ENCODE measurements at regions not wholly inside any gene's neighbourhood (a gene's known extent, or its start where the extent isn't known, plus 50 kb on each side); places are given as distances from the start of the nearest gene placed in this dataset.

DNA sequence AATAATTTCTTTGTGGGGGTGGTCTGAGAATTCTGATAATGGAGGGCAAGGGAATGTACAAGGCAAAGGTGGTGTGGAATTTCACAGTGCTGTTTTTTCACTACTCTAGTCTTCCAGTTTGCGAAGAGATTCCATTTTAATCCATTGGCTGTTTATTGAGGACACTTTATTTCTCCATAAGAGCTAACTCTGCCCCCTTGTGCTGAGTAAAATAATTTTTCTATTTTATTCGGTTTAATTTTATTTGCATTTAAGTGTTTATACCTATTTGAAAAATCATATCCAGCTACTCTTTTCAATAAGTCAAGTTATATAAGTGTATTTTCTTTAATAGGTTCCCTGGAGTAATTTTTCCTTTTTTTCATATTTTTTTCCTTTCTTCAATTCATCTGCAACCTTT is 840.1 kb downstream of the TUSC7 start:
- WGBS = no CpG with 5 or more reads among the region's 2 CpGs
- H3K9me3 ChIP-seq (ENCODE audit: control insufficient read depth, low read length) = no peaks in the 10 kb centered on the region

DNA sequence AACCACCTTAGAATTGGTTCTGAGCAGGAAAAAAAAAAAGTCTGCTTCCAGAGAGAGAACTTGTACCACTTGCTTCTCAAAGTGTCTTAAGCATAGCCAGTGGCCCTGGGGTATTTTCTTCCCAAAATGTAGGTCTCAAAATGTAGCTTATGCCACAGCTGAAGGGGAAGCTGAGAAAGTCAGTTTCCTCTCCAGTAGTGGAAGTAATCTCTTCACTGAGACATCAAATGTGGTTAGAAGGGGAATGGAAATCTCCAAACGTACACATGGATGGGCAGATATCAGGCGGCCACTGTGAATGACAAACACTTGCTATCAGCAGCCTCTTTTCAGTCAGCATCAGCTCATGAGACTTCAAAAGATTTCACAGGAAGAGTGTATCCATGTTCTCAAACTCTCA is 841.2 kb downstream of the TUSC7 start:
- H3K36me3 ChIP-seq (ENCODE audit: control insufficient read depth in 1 of 2, insufficient read depth in 2 of 2, low read depth in 1 of 2, low read length in 2 of 2) = no peaks in the 10 kb centered on the region
- no peak overlapping the region for H2BK15ac ChIP-seq (ENCODE audit: low read depth, poor library complexity, severe bottlenecking)
- DNase-seq = no peak
- H3K9ac ChIP-seq (ENCODE audit: low read length) = no peak overlapping the region
- no peak overlapping the region for H3K23ac ChIP-seq (ENCODE audit: low read length in 2 of 2)
- H2BK120ac ChIP-seq (ENCODE audit: low read depth, low read length) = no peak overlapping the region
- H3K27ac ChIP-seq (ENCODE audit: low read length, poor library complexity, severe bottlenecking) = no peak overlapping the region
- H3K27me3 ChIP-seq (ENCODE audit: control insufficient read depth in 1 of 2, insufficient read depth in 1 of 2, low read length in 2 of 2) = no peaks in the 10 kb centered on the region
- H4K91ac ChIP-seq (ENCODE audit: low read length) = no peak overlapping the region
- H3K14ac ChIP-seq (ENCODE audit: low read length in 2 of 2) = no peak overlapping the region
- H2AK5ac ChIP-seq (ENCODE audit: low read length, severe bottlenecking) = no peak overlapping the region
- no peak overlapping the region for H2AFZ ChIP-seq (ENCODE audit: low read depth, low read length)
- H3K79me1 ChIP-seq (replicated peaks; ENCODE audit: low read length, poor library complexity, severe bottlenecking) = no peaks in the 10 kb centered on the region
- no peak overlapping the region for H3K4me2 ChIP-seq (ENCODE audit: low read length, poor library complexity, severe bottlenecking)
- H4K8ac ChIP-seq (ENCODE audit: low read length) = no peak overlapping the region
- H3K9me3 ChIP-seq (ENCODE audit: control insufficient read depth, low read length) = no peaks in the 10 kb centered on the region
- no peak overlapping the region for H3K18ac ChIP-seq (ENCODE audit: low read depth in 1 of 2, low read length in 2 of 2)
- H3K4me1 ChIP-seq (ENCODE audit: control insufficient read depth, insufficient read depth, low read depth, low read length) = peaks cover 2% of the 10 kb centered on the region
- H2BK12ac ChIP-seq (ENCODE audit: low read length in 2 of 2) = no peak overlapping the region
- no peak overlapping the region for H3K4ac ChIP-seq (ENCODE audit: low read depth in 1 of 2, low read length in 2 of 2)
- H2BK5ac ChIP-seq (ENCODE audit: low read depth, low read length, poor library complexity, severe bottlenecking) = no peak overlapping the region
- 85% methylated on average over 2 of the region's 2 CpGs for WGBS
- H3K4me3 ChIP-seq (ENCODE audit: insufficient read depth in 1 of 2, low read depth in 1 of 2, low read length in 2 of 2) = no peak overlapping the region

More for the DNA sequence above, 840.1 kb downstream of the TUSC7 start:
- H3K14ac ChIP-seq (ENCODE audit: low read length in 2 of 2) = no peak overlapping the region
- no peak overlapping the region for H3K4me3 ChIP-seq (ENCODE audit: insufficient read depth in 1 of 2, low read depth in 1 of 2, low read length in 2 of 2)
- DNase-seq = no peak
- no peak overlapping the region for H3K18ac ChIP-seq (ENCODE audit: low read depth in 1 of 2, low read length in 2 of 2)
- no peak overlapping the region for H3K4ac ChIP-seq (ENCODE audit: low read depth in 1 of 2, low read length in 2 of 2)
- no peak overlapping the region for H2BK5ac ChIP-seq (ENCODE audit: low read depth, low read length, poor library complexity, severe bottlenecking)
- H4K91ac ChIP-seq (ENCODE audit: low read length) = no peak overlapping the region
- H3K27me3 ChIP-seq (ENCODE audit: control insufficient read depth in 1 of 2, insufficient read depth in 1 of 2, low read length in 2 of 2) = no peaks in the 10 kb centered on the region
- H2BK120ac ChIP-seq (ENCODE audit: low read depth, low read length) = no peak overlapping the region
- no peak overlapping the region for H3K23ac ChIP-seq (ENCODE audit: low read length in 2 of 2)
- no peaks in the 10 kb centered on the region for H3K79me1 ChIP-seq (replicated peaks; ENCODE audit: low read length, poor library complexity, severe bottlenecking)
- H2BK15ac ChIP-seq (ENCODE audit: low read depth, poor library complexity, severe bottlenecking) = no peak overlapping the region
- no peak overlapping the region for H2BK12ac ChIP-seq (ENCODE audit: low read length in 2 of 2)
- no peak overlapping the region for H4K8ac ChIP-seq (ENCODE audit: low read length)
- no peak overlapping the region for H3K27ac ChIP-seq (ENCODE audit: low read length, poor library complexity, severe bottlenecking)
- peaks cover 2% of the 10 kb centered on the region for H3K4me1 ChIP-seq (ENCODE audit: control insufficient read depth, insufficient read depth, low read depth, low read length)
- no peak overlapping the region for H3K4me2 ChIP-seq (ENCODE audit: low read length, poor library complexity, severe bottlenecking)
- H2AK5ac ChIP-seq (ENCODE audit: low read length, severe bottlenecking) = no peak overlapping the region
- H3K36me3 ChIP-seq (ENCODE audit: control insufficient read depth in 1 of 2, insufficient read depth in 2 of 2, low read depth in 1 of 2, low read length in 2 of 2) = no peaks in the 10 kb centered on the region
- H3K9ac ChIP-seq (ENCODE audit: low read length) = no peak overlapping the region
- H2AFZ ChIP-seq (ENCODE audit: low read depth, low read length) = no peak overlapping the region

DNA sequence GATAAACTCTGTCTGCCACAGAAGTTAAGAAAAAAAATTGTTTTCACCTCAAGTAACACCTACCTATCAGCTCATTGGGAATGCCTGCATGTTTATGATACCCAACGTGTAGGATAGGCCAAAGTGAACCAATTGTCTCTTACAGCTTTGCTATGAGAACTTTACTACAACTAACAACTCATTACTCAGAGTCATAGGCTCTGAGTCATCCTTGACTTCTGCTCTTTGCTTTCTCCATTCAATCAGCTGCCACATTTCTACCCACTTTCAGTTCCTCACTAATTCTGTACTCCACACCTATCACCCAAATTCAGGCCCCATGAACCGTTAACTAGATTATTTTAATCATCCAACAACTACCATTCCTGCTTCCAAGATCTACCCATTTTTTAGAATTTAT is 843.9 kb downstream of the TUSC7 start:
- Histone ChIP-seq H3K14ac (ENCODE audit: low read length in 2 of 2) (no peak overlapping the region), H4K91ac (ENCODE audit: low read length) (no peak overlapping the region), H2BK5ac (ENCODE audit: low read depth, low read length, poor library complexity, severe bottlenecking) (no peak overlapping the region), H3K4me2 (ENCODE audit: low read length, poor library complexity, severe bottlenecking) (no peak overlapping the region), H3K27me3 (ENCODE audit: control insufficient read depth in 1 of 2, insufficient read depth in 1 of 2, low read length in 2 of 2) (no peaks in the 10 kb centered on the region), H2AFZ (ENCODE audit: low read depth, low read length) (no peak overlapping the region), H3K27ac (ENCODE audit: low read length, poor library complexity, severe bottlenecking) (no peak overlapping the region), H3K4me1 (ENCODE audit: control insufficient read depth, insufficient read depth, low read depth, low read length) (no peaks in the 10 kb centered on the region), H4K8ac (ENCODE audit: low read length) (no peak overlapping the region), H3K9ac (ENCODE audit: low read length) (no peak overlapping the region), H3K4ac (ENCODE audit: low read depth in 1 of 2, low read length in 2 of 2) (no peak overlapping the region), H2BK15ac (ENCODE audit: low read depth, poor library complexity, severe bottlenecking) (no peak overlapping the region), H2AK5ac (ENCODE audit: low read length, severe bottlenecking) (no peak overlapping the region), H2BK120ac (ENCODE audit: low read depth, low read length) (no peak overlapping the region), H3K36me3 (ENCODE audit: control insufficient read depth in 1 of 2, insufficient read depth in 2 of 2, low read depth in 1 of 2, low read length in 2 of 2) (no peaks in the 10 kb centered on the region), H3K23ac (ENCODE audit: low read length in 2 of 2) (no peak overlapping the region), H2BK12ac (ENCODE audit: low read length in 2 of 2) (no peak overlapping the region), H3K18ac (ENCODE audit: low read depth in 1 of 2, low read length in 2 of 2) (no peak overlapping the region), H3K4me3 (ENCODE audit: insufficient read depth in 1 of 2, low read depth in 1 of 2, low read length in 2 of 2) (no peak overlapping the region), H3K79me1 (replicated peaks; ENCODE audit: low read length, poor library complexity, severe bottlenecking) (no peaks in the 10 kb centered on the region), H3K9me3 (ENCODE audit: control insufficient read depth, low read length) (no peaks in the 10 kb centered on the region)
- 41% methylated on average over 2 of the region's 2 CpGs for WGBS
- DNase-seq = peak; percentile 47

DNA sequence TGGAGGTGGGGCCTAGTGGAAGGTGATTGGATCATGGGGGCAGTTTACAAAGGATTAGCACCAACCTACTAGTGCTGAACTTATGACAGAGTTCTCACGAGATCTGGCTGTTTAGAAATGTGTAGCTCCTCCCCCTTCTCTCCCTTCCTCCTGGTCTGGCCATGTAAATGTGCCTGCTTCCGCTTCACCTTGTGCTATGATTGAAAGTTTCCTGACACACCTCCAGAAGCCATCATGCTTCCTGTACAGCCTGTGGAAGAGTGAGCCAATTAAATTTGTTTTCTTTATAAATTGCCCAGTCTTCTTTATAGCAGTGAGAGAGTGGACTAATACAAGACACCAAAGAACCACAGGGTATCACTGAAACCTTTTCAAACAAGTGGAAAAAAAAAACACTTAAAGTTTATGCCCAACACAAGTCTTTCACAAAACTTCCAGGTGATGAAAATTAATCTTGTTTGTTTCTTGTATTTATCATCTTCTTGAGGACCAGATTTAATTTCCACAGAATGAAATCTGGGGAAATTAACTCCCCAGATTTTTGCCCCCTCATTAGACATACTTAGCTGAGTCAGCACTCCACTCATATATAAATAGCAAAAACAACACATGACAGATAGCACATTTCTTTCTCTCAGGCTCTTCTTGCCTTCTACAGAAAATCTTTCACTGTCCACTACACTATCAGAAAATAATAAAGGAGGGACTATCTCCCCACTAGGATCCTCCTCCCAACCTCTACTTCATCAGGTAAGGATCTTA is 847.2 kb downstream of the TUSC7 start:
- Histone ChIP-seq H3K27ac (ENCODE audit: low read length, poor library complexity, severe bottlenecking) (no peak overlapping the region), H2AK5ac (ENCODE audit: low read length, severe bottlenecking) (peak overlapping the region; percentile 42), H3K36me3 (ENCODE audit: control insufficient read depth in 1 of 2, insufficient read depth in 2 of 2, low read depth in 1 of 2, low read length in 2 of 2) (no peaks in the 10 kb centered on the region), H3K79me1 (replicated peaks; ENCODE audit: low read length, poor library complexity, severe bottlenecking) (no peaks in the 10 kb centered on the region), H3K4me1 (ENCODE audit: control insufficient read depth, insufficient read depth, low read depth, low read length) (no peaks in the 10 kb centered on the region), H3K9ac (ENCODE audit: low read length) (no peak overlapping the region), H2BK12ac (ENCODE audit: low read length in 2 of 2) (no peak overlapping the region), H3K9me3 (ENCODE audit: control insufficient read depth, low read length) (no peaks in the 10 kb centered on the region), H4K91ac (ENCODE audit: low read length) (no peak overlapping the region), H2BK5ac (ENCODE audit: low read depth, low read length, poor library complexity, severe bottlenecking) (no peak overlapping the region), H4K8ac (ENCODE audit: low read length) (no peak overlapping the region), H3K4me3 (ENCODE audit: insufficient read depth in 1 of 2, low read depth in 1 of 2, low read length in 2 of 2) (no peak overlapping the region), H3K14ac (ENCODE audit: low read length in 2 of 2) (no peak overlapping the region), H2AFZ (ENCODE audit: low read depth, low read length) (no peak overlapping the region), H2BK15ac (ENCODE audit: low read depth, poor library complexity, severe bottlenecking) (no peak overlapping the region), H2BK120ac (ENCODE audit: low read depth, low read length) (no peak overlapping the region), H3K27me3 (ENCODE audit: control insufficient read depth in 1 of 2, insufficient read depth in 1 of 2, low read length in 2 of 2) (no peaks in the 10 kb centered on the region), H3K4ac (ENCODE audit: low read depth in 1 of 2, low read length in 2 of 2) (no peak overlapping the region), H3K23ac (ENCODE audit: low read length in 2 of 2) (no peak overlapping the region), H3K4me2 (ENCODE audit: low read length, poor library complexity, severe bottlenecking) (no peak overlapping the region), H3K18ac (ENCODE audit: low read depth in 1 of 2, low read length in 2 of 2) (no peak overlapping the region)
- 53% methylated on average over 2 of the region's 2 CpGs for WGBS
- DNase-seq = no peak

Measured in mesenchymal stem cell (in vitro differentiated cells and primary cell).